Eye (tissue), 1 donor: ENCODE measurements at regions not wholly inside any gene's neighbourhood (a gene's known extent, or its start where the extent isn't known, plus 50 kb on each side); places are given as distances from the start of the nearest gene placed in this dataset.
"Not testable (repeated sequence)": the region's sequence is repeated elsewhere in the genome, so short reads cannot be mapped to it uniquely, and the experiment has no call there.

Source experiments
- DNase-seq: peaks from one replicate; pipeline ENCODE4 v3.0.0-alpha.2; 2015

GRCh38 chr2:175317751-175318150, 136.2 kb upstream of the ATP5MC3 start:
- DNase-seq, result no peak

GRCh38 chr2:175312137-175312536, 130.6 kb upstream of the ATP5MC3 start:
- DNase-seq, result no peak

GRCh38 chr2:175310813-175311504, 129.4 kb upstream of the ATP5MC3 start:
- DNase-seq, result no peak

- DNase-seq, result peak; percentile 10
Observed at GRCh38 chr2:175309799-175310198, 128.3 kb upstream of the ATP5MC3 start.

- DNase-seq, result no peak
Observed at GRCh38 chr2:175308005-175308404, 126.5 kb upstream of the ATP5MC3 start.

GRCh38 chr2:175304541-175304940, 123.0 kb upstream of the ATP5MC3 start:
- no peak for DNase-seq

GRCh38 chr2:175293776-175294175, 112.3 kb upstream of the ATP5MC3 start:
- no peak for DNase-seq

- no peak for DNase-seq
Observed at GRCh38 chr2:175293195-175293594, 111.7 kb upstream of the ATP5MC3 start.

GRCh38 chr2:175282886-175283285, 101.4 kb upstream of the ATP5MC3 start:
- no peak for DNase-seq

GRCh38 chr2:175282300-175282699, 100.8 kb upstream of the ATP5MC3 start:
- peak; percentile 90 for DNase-seq

- DNase-seq, result no peak
Observed at GRCh38 chr2:175277772-175278171, 96.3 kb upstream of the ATP5MC3 start.

- DNase-seq, result no peak
Observed at GRCh38 chr2:175275539-175275938, 94.0 kb upstream of the ATP5MC3 start.

- DNase-seq, result no peak
Observed at GRCh38 chr2:175259164-175259563, 77.7 kb upstream of the ATP5MC3 start.

- no peak for DNase-seq
Observed at GRCh38 chr2:175256806-175257585, 75.5 kb upstream of the ATP5MC3 start.

GRCh38 chr2:175256391-175256790, 74.9 kb upstream of the ATP5MC3 start:
- not testable (repeated sequence) for DNase-seq

- DNase-seq, result peak; percentile 49
Observed at GRCh38 chr2:175253871-175254270, 72.4 kb upstream of the ATP5MC3 start.

- peak; percentile 78 for DNase-seq
Observed at GRCh38 chr2:175251425-175252041, 70.0 kb upstream of the ATP5MC3 start.

- no peak for DNase-seq
Observed at GRCh38 chr2:175247159-175247558, 65.6 kb upstream of the ATP5MC3 start.

- no peak for DNase-seq
Observed at GRCh38 chr2:175244697-175245096, 63.2 kb upstream of the ATP5MC3 start.

- no peak for DNase-seq
Observed at GRCh38 chr2:175241691-175242090, 60.2 kb upstream of the ATP5MC3 start.

GRCh38 chr2:175240033-175240432, 58.5 kb upstream of the ATP5MC3 start:
- DNase-seq, result not testable (repeated sequence)

GRCh38 chr2:175236930-175237329, 55.4 kb upstream of the ATP5MC3 start:
- no peak for DNase-seq

GRCh38 chr2:175234650-175235049, 53.1 kb upstream of the ATP5MC3 start:
- no peak for DNase-seq

- DNase-seq, result peak; percentile 30
Observed at GRCh38 chr2:175234153-175234552, 52.6 kb upstream of the ATP5MC3 start.
